Mesodermal cell (in vitro differentiated cells): ENCODE measurements at regions not wholly inside any gene's neighbourhood (a gene's known extent, or its start where the extent isn't known, plus 50 kb on each side); places are given as distances from the start of the nearest gene placed in this dataset.

Experiments used
- H3K27ac ChIP-seq: 2 replicates; pipeline ENCODE4 v1.7.0; 2013; ENCODE audit warnings: mild to moderate bottlenecking, low read depth, low read length, moderate library complexity; ENCODE audit not compliant: severe bottlenecking
- H3K36me3 ChIP-seq: 2 replicates; pipeline ENCODE4 v1.7.1; 2013; ENCODE audit warnings: mild to moderate bottlenecking, low read length, moderate library complexity; ENCODE audit not compliant: control insufficient read depth, insufficient read depth
- H3K4me1 ChIP-seq: one replicate; pipeline ENCODE4 v1.7.1; 2013; ENCODE audit warnings: mild to moderate bottlenecking, low read length; ENCODE audit not compliant: insufficient read depth, control insufficient read depth, poor library complexity, severe bottlenecking
- H3K4me3 ChIP-seq: 2 replicates; pipeline ENCODE4 v1.7.0; 2013; ENCODE audit warnings: low read length, control low read depth, mild to moderate bottlenecking; ENCODE audit not compliant: insufficient read depth, poor library complexity, severe bottlenecking; ENCODE audit errors: extremely low read depth
- H3K9me3 ChIP-seq: 2 replicates; pipeline ENCODE4 v1.7.1; 2013; ENCODE audit warnings: mild to moderate bottlenecking, low read length, moderate library complexity; ENCODE audit not compliant: control insufficient read depth
- WGBS, 2 experiments: methylation state at CpG; one replicate each; pipeline ENCODE4 v1.1.5; 2013; ENCODE audit warnings: missing lambda C conversion rate in 2 of 2; ENCODE audit not compliant: insufficient coverage in 2 of 2; 5-methylcytosine and 5-hydroxymethylcytosine counted together

DNA sequence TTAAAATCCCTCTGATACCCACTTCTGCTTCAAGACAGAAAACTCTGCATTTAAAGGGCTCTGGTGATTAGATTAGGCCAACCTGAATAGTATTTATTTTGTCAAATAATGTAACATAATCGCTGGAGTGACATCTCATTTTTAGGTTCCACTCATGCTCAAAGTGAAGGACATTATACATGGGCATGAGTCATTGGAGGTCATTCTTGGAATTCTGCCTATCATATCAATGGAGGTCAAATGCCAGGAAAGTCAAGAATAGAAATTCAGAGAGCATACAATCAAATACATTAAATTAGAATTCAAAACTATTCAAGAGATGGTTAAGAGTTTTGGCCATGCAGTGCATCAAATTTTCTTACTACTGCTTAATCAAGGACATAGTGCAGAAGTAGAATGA, 50.8 kb upstream of the PRSS1 start:
- H3K36me3 ChIP-seq: no peaks in the 10 kb centered on the region
- WGBS, 2 experiments: no CpG with 5 or more reads among the region's 1 CpG

DNA sequence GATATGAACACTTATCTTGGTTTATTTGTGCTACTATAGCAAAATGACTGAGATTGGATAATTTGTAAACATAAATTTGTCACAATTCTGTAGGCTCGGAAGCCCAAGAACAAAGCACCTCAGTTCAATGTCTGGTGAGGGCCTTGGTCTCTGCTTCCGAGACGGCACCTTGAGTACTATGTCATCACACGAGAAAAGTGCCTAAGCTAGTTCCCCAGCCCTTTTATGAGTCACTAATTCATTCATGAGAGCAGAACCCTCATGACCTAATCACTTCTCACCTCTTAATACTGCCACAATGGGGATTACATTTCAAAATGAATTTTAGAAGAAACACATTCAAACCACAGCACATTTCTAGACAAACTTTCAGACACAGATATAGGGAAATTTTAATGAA, 52.0 kb upstream of the PRSS1 start:
- Histone ChIP-seq H3K9me3 (no peaks in the 10 kb centered on the region), H3K27ac (no peak overlapping the region), H3K4me3 (no peak overlapping the region), H3K36me3 (no peaks in the 10 kb centered on the region), H3K4me1 (no peaks in the 10 kb centered on the region)
- WGBS, 2 experiments: 68 to 77% methylated on average over 4 of the region's 4 CpGs

More for the DNA sequence above, 50.8 kb upstream of the PRSS1 start:
- no peaks in the 10 kb centered on the region for H3K4me1 ChIP-seq
- H3K4me3 ChIP-seq: no peak overlapping the region
- H3K9me3 ChIP-seq: no peaks in the 10 kb centered on the region
- H3K27ac ChIP-seq: no peak overlapping the region

DNA sequence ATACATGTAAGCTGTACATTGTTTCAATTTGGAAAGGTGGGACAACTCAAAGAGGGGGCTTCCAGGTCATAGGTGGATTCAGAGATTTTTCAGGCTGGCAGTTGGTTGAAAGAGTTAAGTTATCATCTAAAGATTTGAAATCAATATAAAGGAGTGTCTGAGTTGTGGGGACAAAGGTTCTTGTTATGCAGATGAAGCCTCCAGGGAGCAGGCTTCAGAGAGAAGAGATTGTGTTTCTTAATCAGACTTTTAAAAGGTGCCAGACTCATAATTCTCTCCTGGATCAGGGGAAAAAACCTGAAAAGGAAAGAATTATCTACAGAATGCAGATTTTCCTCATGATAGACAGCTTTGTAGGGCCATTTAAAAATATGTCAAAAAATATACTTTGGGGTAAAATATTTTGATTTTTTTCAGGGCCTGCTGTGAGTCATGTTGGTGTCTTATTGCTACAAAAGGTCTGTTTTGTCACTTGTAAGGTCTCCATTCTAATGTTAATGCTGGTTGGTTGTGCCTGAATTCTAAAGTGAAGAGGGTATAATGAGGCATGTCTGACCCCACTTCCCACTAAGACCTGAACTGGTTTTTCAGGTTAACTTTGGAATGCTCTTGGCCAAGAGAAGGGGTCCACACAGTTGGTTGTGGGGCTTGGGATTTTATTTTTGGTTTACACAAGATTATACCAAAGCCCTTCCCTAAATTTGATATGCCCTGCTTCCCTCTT, 52.7 kb upstream of the PRSS1 start:
- Histone ChIP-seq H3K4me3 (no peak overlapping the region), H3K4me1 (no peaks in the 10 kb centered on the region), H3K36me3 (no peaks in the 10 kb centered on the region), H3K27ac (no peak overlapping the region), H3K9me3 (no peaks in the 10 kb centered on the region)

DNA sequence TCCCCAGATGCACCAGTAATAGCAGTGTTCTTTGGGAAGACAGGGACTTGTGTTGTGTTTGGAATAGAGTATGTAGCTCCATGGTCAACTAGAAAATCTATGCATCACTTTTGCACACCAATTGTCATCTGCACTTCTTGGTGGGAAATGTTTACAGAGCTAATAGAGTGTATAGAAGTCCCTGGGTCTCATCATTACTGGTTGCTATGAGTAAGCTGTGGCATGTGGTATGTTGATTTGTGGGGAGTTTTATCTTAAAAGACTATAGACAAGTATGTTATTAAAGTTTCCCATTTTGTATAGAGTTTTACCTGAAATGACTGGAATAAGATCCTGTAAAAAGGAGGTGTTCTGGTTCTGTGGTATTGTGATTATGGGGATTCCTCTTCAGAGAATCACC, 55.4 kb upstream of the PRSS1 start:
- no peak overlapping the region for H3K27ac ChIP-seq
- H3K4me3 ChIP-seq: no peak overlapping the region
- no peaks in the 10 kb centered on the region for H3K9me3 ChIP-seq
- H3K36me3 ChIP-seq: no peaks in the 10 kb centered on the region
- H3K4me1 ChIP-seq: no peaks in the 10 kb centered on the region

DNA sequence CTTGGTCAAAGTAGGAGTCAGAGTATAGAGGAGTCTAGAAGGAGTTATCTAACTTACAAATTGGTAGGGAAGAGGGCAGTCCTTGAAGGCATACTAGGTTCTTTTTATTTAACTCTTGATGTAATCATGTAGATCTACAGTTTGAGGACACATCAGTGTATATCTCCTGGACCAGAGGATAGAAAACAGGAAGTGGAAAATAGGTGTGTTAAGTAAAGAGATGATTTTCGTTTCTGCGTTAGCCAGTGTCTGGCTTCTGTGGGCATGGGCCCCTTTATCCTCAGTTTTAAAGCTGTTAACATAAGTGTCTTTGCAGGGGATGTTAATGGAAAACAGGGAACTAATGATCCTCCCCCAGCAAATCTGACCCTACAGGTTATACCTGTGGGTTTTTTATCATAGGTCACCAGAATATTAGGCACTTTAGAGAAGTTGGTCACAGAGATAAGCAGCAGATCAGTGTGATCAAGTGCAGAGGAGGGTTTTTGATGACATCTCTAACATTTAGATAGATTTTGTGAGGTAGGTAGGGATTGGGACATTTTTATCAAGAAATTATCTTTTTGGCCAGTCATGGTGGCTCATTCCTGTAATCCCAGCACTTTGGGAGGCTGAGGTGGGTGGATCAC, 58.6 kb upstream of the PRSS1 start:
- no peaks in the 10 kb centered on the region for H3K4me1 ChIP-seq
- no peaks in the 10 kb centered on the region for H3K9me3 ChIP-seq
- H3K36me3 ChIP-seq: no peaks in the 10 kb centered on the region
- WGBS, 2 experiments: 100% methylated on average over 1 of the region's 2 CpGs; no CpG with 5 or more reads in 1 of the 2 experiments
- H3K4me3 ChIP-seq: no peak overlapping the region
- H3K27ac ChIP-seq: no peak overlapping the region

DNA sequence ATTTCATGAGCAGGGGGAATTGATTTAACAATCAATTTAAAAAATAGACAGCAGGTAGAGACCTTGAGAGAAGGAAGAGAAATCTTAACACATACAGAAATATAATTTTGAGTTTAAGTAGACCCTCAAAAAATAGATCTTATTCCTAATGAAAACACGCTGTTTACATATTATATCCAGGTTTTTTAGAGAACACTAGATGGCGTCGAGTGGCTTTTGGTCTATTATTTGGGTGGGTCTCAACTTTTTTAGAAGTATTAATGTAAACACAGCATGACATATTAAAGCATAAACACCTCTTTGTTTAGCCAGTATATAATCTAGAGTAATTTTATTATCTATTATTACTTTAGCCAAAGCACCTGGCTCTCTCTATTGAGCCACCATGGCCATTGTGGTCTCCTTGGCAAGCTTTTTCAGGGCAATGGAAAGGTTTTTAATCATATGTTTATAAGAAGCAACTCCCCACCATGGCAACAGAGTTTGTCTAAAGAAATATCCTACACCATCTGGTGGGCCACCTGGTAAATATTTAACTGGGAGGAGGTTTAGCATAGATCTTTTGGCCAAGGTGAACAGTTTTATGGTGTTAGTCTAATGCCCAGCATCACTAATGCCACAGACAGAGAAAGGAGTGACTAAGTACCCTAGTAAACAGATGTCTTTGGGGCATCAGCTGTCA, 59.7 kb upstream of the PRSS1 start:
- Histone ChIP-seq H3K4me3 (no peak overlapping the region), H3K9me3 (no peaks in the 10 kb centered on the region), H3K36me3 (no peaks in the 10 kb centered on the region), H3K27ac (no peak overlapping the region), H3K4me1 (no peaks in the 10 kb centered on the region)
- WGBS, 2 experiments: no CpG with 5 or more reads among the region's 3 CpGs

DNA sequence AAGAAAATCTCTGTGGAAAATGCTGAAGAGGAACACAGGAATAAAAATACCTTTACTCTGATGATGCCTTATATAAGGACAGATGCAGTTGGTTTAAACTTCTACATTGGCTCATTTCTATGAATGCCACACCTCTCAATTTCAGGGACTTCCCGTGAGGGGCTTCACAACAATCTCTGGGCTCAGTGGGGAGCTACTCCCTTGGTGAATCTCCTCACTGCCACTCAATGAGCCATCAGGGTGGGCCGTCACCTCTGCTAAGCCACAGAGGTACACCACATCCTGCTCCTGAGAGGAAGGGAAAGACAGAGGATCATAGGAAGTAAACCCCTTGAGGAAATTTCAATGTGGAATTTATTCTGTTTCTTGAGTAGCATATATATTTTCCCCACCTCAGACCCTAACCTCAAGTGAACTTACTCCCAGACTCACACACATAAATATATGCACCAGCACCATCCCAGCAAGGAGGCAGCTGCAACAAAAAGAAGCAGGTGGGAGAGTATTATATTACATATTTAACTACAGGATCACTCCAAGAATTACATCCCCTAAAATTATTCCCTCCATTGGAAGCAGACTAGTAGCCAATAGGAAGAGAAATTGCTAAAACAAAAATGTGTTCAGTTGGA, 63.3 kb upstream of the PRSS1 start:
- H3K36me3 ChIP-seq: no peaks in the 10 kb centered on the region
- no peak overlapping the region for H3K27ac ChIP-seq
- H3K9me3 ChIP-seq: no peaks in the 10 kb centered on the region
- H3K4me1 ChIP-seq: no peaks in the 10 kb centered on the region
- no peak overlapping the region for H3K4me3 ChIP-seq
- WGBS, 2 experiments: 57 to 75% methylated on average over 1 of the region's 2 CpGs

DNA sequence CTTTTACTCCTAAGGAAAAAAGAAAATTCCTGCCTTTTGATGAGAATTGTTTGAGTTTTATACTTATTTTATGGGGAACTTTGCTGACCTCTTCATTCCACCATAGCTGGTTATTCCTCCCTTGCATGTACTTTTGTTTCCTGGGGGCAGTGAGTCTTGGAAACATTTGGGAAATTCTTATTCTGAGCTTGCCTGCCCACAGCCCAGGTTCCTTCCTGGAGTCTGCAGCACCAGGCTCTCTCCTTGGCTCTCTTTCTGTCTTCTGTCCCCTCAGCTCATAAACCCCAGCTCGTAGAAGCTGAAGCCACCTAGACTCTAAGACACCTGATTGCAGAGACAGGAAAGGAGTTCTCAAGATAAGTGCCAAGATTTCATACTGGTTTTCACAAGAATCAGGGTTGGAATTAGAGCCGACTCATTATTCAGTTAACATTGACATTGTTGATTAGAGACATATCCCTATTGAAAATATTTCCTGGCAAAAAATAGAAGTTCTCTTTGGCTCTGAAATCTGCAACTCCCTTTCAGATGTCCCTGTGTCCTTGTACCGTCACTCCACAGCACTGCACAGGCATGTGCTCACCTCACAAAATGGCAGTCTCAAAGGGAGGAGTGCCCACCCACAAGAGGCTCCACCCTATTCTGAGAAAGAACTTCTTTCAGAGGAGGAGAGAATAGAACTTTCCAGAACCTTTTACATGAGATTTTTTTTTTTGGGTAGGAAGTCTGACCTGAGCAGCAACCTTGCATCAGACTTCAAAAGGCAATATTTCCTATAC, 67.8 kb upstream of the PRSS1 start:
- Histone ChIP-seq H3K4me1 (no peaks in the 10 kb centered on the region), H3K27ac (no peak overlapping the region), H3K36me3 (no peaks in the 10 kb centered on the region), H3K4me3 (no peak overlapping the region), H3K9me3 (no peaks in the 10 kb centered on the region)
- 77 to 100% methylated on average over 1 to 3 of the region's 3 CpGs for WGBS, 2 experiments

DNA sequence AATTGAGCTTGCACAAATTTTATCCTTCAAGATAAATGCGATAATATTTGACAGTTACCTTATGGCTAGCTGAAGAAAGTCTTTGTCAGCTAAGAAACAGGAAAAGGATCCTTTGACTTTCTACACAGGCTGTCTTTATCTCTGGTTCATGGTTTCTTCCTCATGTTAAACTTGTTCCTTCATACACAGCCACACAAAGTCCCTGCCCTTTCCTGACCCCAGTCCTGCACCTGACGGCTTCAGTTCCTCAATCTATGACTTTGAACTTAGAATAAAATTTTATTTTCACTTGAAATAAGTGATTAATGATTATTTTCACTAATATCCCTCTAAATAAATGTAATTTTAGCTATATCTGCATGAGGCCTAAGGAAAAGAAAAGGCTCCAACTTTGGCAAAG, 77.8 kb upstream of the PRSS1 start:
- H3K4me1 ChIP-seq: no peaks in the 10 kb centered on the region
- H3K27ac ChIP-seq: no peak overlapping the region
- no peaks in the 10 kb centered on the region for H3K9me3 ChIP-seq
- no peak overlapping the region for H3K4me3 ChIP-seq
- WGBS, 2 experiments: 100% methylated on average over 1 of the region's 2 CpGs
- no peaks in the 10 kb centered on the region for H3K36me3 ChIP-seq

DNA sequence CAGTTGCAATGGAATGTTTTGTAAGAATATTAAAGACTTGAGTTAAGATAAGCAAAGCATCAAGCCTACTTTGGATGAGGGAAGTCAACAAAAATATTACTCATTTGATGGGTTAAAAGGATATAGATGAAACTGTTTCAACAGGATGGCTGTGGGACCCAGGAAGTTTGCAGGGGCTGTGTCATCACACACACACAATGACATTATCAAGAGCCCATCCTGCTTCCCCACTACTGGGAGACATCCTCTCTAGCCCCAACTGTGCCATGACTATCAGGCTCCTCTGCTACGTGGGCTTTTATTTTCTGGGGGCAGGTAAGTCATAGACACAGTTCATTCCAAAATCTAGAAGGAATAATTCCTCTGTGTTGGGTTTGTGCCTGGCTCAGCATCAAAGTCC, 78.8 kb upstream of the PRSS1 start:
- no peak overlapping the region for H3K27ac ChIP-seq
- no peaks in the 10 kb centered on the region for H3K9me3 ChIP-seq
- no peak overlapping the region for H3K4me3 ChIP-seq
- no peaks in the 10 kb centered on the region for H3K4me1 ChIP-seq
- no CpG with 5 or more reads among the region's 1 CpG for WGBS, 2 experiments
- H3K36me3 ChIP-seq: no peaks in the 10 kb centered on the region
